NCI-H146 (cell line): ENCODE measurements at regions not wholly inside any gene's neighbourhood (a gene's known extent, or its start where the extent isn't known, plus 50 kb on each side); places are given as distances from the start of the nearest gene placed in this dataset.

ENCODE experiments used
- DNase-seq: peaks from one replicate; lab custom pipeline; 2025; lab: John Stamatoyannopoulos, UW

- no peak for DNase-seq
These were observed 891.5 kb upstream of the CELF2 start for GRCh38 chr10:10126218-10126617.

DNA sequence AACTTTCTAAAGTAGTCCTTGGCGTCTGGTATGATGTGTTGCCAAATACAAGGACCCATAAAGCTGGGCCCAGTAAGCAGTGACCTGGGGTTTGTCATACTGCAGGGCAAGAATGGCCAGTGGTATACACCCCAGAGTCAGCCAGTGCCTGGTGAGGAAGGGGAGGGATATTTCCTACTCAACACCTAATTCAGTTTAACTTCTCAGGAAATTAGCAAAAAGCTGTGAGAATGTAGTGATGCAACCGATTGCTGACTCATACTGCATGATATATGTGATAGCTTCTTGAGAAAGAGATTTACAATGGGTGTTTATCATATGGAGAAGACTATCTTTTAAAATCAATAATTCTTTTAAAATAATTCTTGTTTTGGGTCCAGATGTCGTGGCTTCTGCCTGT, 889.3 kb upstream of the CELF2 start:
- no peak for DNase-seq

DNA sequence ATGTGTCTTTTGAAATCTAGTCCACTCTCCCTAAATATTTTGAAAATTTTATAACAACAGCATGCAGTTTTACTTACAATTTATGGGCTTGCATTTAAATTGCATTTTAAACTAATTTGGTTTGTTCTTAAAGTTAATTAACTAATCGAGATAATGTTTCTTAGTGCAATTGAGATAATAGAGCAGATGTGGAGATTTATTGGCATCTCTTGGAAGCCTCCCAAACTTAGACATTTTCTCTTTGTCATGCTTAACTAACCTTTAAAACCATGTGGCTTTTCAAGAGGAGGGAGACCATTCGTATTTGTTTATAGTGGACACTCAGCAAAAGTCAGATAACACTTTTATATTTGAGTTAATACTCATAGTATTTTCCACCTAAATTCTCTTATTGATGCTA, 887.0 kb upstream of the CELF2 start:
- no peak for DNase-seq

DNA sequence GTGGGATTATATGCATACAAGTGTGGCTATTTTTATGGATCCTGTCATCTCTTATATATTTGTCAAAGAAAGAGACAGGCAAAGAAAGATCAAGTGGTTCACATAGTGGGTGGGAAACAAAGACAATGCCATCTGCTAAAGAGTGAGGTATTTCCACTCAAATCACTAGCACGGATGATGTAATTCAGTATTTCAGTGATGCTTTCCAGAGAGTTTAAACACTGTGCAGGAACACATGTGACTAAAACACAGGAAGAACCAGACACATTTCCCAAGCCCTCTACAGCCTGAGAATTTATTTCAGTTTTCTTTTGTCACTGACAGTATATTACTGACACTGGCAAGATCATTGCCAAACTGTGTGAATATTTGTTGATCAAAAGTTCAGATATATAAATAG, 885.7 kb upstream of the CELF2 start:
- DNase-seq: no peak

- DNase-seq: no peak
These were observed 884.4 kb upstream of the CELF2 start for GRCh38 chr10:10133281-10133680.

GRCh38 chr10:10138685-10139084, 879.0 kb upstream of the CELF2 start:
- DNase-seq: no peak

DNA sequence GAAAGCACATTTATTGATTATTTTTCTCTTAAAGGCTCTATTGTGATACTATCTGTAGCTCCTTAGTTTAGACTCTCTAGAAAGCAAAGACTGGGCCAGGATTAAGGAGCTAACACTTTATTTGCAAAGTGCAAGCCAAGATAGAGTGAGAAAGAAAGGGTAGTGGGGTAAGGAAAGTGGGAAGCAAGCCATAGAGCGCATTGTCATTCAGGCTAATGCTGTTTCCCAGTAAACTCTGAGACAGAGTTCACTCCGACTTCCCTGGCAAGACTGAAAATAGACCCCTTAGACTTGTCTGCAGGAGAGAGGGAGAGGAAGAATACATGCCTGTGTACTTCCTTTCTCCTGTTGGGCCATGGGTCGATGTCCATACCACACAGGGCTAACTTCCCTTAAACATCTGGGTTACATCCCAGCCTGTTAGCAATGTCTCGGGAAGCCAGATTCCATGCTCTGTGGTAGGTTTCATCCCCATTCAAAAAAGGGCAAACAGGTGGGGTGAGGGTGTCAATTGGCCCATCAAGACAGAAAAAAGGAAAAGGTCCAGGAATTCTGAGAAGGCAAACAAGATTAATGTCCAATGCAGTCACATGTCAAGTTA, 875.8 kb upstream of the CELF2 start:
- DNase-seq: no peak

DNA sequence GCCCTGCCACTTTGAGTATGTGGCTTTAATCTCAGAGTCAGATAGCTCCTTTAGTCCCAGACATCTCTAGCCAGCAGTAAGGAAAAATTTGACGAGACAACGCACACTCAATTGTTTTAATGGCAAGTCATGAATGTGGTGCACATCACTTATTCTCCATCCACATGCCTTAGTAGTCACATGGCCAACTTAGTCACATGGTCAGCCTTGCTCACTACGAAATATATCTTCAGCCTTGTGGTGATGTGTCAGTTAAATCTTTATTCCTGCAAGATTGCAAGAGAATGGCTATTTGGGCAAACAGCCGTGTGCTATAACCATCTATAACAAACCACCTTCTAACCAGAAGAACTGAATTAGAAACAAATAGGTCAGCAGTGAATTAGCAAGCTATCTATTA, 871.1 kb upstream of the CELF2 start:
- DNase-seq: no peak

GRCh38 chr10:10149899-10150298, 867.8 kb upstream of the CELF2 start:
- no peak for DNase-seq

DNA sequence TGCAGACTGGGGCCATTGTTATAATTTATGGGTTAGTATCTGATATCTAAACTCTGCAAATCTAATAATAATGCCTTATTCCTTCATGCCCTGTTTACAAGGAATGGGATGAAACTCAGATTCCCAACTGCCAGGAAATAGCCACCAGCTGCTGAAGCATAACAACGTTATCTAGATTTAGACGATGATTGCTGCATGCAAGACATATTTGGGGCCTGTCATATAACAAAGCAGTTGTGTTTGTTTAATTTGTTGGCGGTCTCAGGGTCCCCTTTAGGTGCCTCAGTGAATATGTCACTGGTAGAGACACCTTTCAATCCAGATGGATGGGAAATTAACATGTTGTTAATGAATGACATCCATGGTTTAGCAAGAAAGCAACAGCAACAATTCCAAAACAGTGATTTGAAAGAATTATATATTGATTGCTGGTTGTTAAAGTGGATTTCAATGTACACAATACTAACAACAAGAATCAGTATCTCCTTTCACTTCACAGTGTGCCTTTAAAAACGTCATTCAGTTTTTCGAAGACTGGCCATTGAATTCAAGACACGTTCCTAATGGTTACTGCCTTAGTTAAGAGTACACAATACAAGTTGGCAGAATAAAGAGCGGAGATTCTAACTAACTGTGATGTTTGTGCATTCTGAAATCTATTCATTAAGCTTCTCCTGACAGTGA, 860.6 kb upstream of the CELF2 start:
- DNase-seq: no peak

DNA sequence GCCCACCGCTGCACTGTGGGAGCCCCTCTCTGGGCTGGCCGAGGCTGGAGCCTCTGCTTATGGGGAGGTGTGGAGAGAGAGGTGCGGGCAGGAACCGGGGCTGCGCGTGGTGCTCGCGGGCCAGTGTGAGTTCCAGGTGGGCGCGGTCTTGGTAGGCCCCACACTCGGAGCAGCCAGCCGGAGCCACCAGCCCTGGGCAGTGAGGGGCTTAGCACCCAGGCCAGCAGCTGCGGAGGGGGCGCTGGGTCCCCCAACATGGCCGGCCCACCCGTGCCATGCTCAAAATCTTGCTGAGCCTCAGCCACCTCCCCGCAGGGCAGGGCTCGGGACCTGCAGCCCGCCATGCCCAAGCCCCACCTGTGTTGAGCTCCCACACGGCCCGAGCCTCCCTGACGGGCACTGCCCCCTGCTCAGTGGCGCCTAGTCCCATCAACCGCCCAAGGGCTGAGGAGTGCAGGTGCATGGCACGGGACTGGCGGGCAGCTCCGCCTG, 856.8 kb upstream of the CELF2 start:
- no peak for DNase-seq

GRCh38 chr10:10164848-10165247, 852.8 kb upstream of the CELF2 start:
- no peak for DNase-seq

GRCh38 chr10:10165415-10165814, 852.3 kb upstream of the CELF2 start:
- DNase-seq: no peak

DNA sequence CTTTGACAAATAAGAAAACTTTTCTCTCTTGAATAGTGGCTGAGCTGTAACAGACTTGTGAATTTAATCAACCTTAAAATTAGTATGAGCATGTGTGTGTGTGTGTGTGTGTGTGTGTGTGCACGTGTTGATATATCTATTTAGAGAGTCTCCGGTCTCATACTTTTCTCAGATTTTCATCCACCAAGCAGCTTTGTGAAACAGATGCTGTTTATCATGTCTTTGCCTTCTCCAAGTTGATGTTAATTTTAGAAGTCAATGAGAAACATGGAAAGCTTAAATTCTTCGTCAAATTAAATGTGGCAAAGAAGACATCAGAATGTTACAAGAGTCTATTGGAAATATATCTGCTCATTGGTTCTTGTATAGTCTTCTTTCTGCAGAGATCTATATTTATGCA, 839.2 kb upstream of the CELF2 start:
- no peak for DNase-seq

- DNase-seq: no peak
These were observed 823.8 kb upstream of the CELF2 start for GRCh38 chr10:10193848-10194247.

DNA sequence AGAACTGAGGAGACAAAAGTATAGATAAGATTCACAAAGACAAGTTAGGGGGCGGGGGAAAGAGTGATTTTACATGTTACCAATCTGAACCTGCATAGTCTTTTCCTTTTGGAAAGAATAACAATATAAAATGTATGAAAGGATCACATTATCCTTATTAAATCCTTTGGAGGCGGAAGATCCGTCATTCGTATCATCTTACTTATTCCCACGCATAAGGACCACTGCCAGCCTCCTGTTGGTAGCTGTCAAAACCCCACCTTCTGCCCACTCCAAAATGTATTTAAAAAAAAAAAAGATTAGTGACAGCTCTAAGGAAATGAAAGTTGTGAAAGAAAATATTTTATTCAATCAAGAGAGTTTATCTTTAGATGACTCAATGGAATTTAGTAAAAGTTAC, 821.0 kb upstream of the CELF2 start:
- DNase-seq: no peak

DNA sequence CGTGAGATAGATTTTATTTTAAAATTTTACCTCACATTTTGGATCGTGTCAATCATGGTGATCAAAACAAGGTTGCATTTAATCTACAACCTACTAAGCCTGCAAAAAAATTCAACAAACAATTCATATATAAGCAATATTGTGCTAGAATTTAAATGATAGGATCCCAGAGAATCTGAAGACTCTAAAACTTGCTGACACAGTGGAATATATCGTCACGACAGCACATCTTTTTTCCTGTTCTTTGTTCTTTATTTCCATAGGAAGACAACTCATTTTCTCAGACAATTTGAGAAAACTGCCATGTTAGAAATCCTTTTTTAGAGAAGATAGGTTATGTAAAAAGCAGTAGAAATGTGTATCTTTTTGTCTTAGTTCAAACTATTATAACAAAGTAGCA, 820.2 kb upstream of the CELF2 start:
- DNase-seq: no peak

DNA sequence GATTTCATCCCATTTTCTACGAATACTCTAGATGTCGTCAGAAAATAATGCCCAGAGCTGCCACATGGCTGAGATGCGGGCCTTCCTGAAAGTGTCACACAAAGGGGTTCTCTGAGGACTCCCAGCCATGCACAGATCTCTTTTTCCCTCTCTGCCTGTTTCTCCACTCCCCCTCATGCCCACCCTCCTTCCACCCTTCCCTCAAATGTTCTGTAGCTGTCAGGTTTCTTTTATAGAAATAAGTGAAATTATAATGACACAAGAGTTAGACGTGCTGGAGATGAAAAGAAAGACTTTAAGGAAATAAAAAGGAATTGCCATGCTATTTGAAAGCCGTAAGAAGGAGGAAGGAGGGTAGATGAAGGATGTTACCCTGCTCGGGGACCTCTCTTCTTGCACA, 819.3 kb upstream of the CELF2 start:
- DNase-seq: no peak

DNA sequence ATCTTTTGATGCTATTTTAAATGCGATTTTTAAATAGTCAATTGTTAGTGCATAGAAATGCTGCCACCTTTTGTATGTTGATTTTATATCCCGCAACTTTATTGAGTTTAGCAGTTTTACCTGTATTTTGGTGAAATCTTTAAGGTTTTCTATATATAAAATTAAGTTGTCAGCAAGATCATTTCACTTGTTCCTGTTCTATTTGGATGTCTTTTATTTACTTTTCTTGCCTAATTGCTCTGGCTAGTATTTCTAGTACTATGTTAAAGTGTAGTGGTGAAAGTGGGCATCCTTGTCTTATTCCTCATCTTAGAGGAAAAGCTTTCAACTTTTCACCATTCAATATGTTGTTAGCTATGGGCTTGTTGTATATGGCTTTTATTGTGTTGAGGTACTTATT, 813.3 kb upstream of the CELF2 start:
- no peak for DNase-seq

GRCh38 chr10:10205906-10206305, 811.8 kb upstream of the CELF2 start:
- DNase-seq: no peak

DNA sequence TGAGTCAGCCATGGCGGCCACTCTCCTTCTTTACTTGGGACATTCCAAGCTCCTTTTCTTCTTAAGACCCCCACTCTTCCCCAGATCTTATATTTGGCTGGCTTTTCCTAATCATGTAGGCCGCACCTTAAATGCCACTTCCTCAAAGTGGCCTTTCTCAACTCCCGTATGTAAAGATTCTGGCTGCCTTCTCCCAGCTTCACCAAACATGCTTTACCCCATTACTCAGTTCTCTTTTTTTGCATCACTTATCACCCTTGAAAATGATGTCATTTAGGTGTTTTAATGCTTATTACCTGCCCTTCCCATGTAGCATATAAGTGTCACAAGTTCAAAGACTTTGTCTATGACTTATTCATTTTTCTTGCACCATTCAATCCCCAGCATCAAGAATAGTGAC, 810.1 kb upstream of the CELF2 start:
- no peak for DNase-seq

- DNase-seq: no peak
These were observed 809.5 kb upstream of the CELF2 start for GRCh38 chr10:10208196-10208595.

DNA sequence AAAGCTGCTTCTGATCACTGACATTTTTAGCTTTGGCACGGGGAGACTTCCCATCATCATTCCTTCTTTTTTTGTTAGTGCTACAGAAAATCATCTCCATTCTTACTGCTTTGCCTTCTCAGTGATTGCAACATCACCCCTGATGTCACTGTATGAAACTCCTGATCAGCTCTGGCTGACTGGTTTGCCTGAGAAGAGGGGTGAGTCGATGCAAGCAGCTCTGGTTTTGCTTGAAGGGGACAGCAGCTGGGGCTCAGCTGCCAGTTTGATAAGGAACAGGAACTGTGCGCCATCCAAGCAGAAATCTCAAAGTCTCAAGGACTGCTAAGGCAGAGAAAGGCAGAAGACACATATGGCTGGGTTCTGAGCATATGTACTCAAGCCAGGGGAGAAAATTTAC, 808.5 kb upstream of the CELF2 start:
- DNase-seq: no peak

- DNase-seq: no peak
These were observed 806.3 kb upstream of the CELF2 start for GRCh38 chr10:10211409-10211808.
